ENCODE measurements at regions not wholly inside any gene's neighbourhood (a gene's known extent, or its start where the extent isn't known, plus 50 kb on each side); places are given as distances from the start of the nearest gene placed in this dataset.
"Not testable (repeated sequence)": the region's sequence is repeated elsewhere in the genome, so short reads cannot be mapped to it uniquely, and the experiment has no call there.

GRCh38 chr3:181925841-181926240 is 214.1 kb downstream of the SOX2 start:
- not testable (repeated sequence) for DNase-seq

GRCh38 chr3:181929501-181929900 is 217.8 kb downstream of the SOX2 start:
- DNase-seq: no peak

GRCh38 chr3:181930105-181930504 is 218.4 kb downstream of the SOX2 start:
- DNase-seq: no peak

GRCh38 chr3:181932039-181932438 is 220.3 kb downstream of the SOX2 start:
- no peak for DNase-seq

GRCh38 chr3:181933052-181933618 is 221.4 kb downstream of the SOX2 start:
- DNase-seq: no peak

GRCh38 chr3:181935915-181936314 is 224.2 kb downstream of the SOX2 start:
- DNase-seq: no peak

- DNase-seq: no peak
Observed at GRCh38 chr3:181936774-181937173, 225.0 kb downstream of the SOX2 start.

GRCh38 chr3:181938580-181938979 is 226.9 kb downstream of the SOX2 start:
- DNase-seq: not testable (repeated sequence)

GRCh38 chr3:181940703-181941102 is 229.0 kb downstream of the SOX2 start:
- DNase-seq: no peak

- no peak for DNase-seq
Observed at GRCh38 chr3:181941250-181941649, 229.5 kb downstream of the SOX2 start.

- no peak for DNase-seq
Observed at GRCh38 chr3:181943285-181943684, 231.6 kb downstream of the SOX2 start.

GRCh38 chr3:181947606-181948005 is 235.9 kb downstream of the SOX2 start:
- no peak for DNase-seq

- no peak for DNase-seq
Observed at GRCh38 chr3:181948286-181948685, 236.6 kb downstream of the SOX2 start.

GRCh38 chr3:181952221-181952620 is 240.5 kb downstream of the SOX2 start:
- DNase-seq: peak; percentile 24

- no peak for DNase-seq
Observed at GRCh38 chr3:181952929-181953328, 241.2 kb downstream of the SOX2 start.

- no peak for DNase-seq
Observed at GRCh38 chr3:181955566-181955965, 243.8 kb downstream of the SOX2 start.

- DNase-seq: no peak
Observed at GRCh38 chr3:181956122-181956521, 244.4 kb downstream of the SOX2 start.

- no peak for DNase-seq
Observed at GRCh38 chr3:181966393-181966792, 254.7 kb downstream of the SOX2 start.

- no peak for DNase-seq
Observed at GRCh38 chr3:181969925-181970324, 258.2 kb downstream of the SOX2 start.

- no peak for DNase-seq
Observed at GRCh38 chr3:181971424-181971823, 259.7 kb downstream of the SOX2 start.

- no peak for DNase-seq
Observed at GRCh38 chr3:181974198-181974597, 262.5 kb downstream of the SOX2 start.

- no peak for DNase-seq
Observed at GRCh38 chr3:181976526-181976925, 264.8 kb downstream of the SOX2 start.

GRCh38 chr3:181985386-181985785 is 273.7 kb downstream of the SOX2 start:
- no peak for DNase-seq

- no peak for DNase-seq
Observed at GRCh38 chr3:181987736-181988135, 276.0 kb downstream of the SOX2 start.

- DNase-seq: no peak
Observed at GRCh38 chr3:181998828-181999227, 287.1 kb downstream of the SOX2 start.

- DNase-seq: no peak
Observed at GRCh38 chr3:181999314-181999713, 287.6 kb downstream of the SOX2 start.
